HFF-Myc (cell line): ENCODE measurements at regions not wholly inside any gene's neighbourhood (a gene's known extent, or its start where the extent isn't known, plus 50 kb on each side); places are given as distances from the start of the nearest gene placed in this dataset.
A peak's percentile ranks its signal among the peaks of the same experiment; 100 is the strongest.
"Not testable (repeated sequence)": the region's sequence is repeated elsewhere in the genome, so short reads cannot be mapped to it uniquely, and the experiment has no call there.

Source experiments
- DNase-seq: peaks from one replicate; pipeline ENCODE4 v3.0.0-alpha.2; 2011; ENCODE audit warnings: low read depth; ENCODE audit errors: extremely low read depth
- H3K4me3 ChIP-seq: replicated peaks from 2 replicates; pipeline ENCODE4 v1.5.1; 2011; ENCODE audit warnings: low read depth, mild to moderate bottlenecking, control low read depth, low read length

GRCh38 chr5:177883295-177883694 is 100.6 kb upstream of the FAM153A start:
- not testable (repeated sequence) for H3K4me3 ChIP-seq, DNase-seq

DNA sequence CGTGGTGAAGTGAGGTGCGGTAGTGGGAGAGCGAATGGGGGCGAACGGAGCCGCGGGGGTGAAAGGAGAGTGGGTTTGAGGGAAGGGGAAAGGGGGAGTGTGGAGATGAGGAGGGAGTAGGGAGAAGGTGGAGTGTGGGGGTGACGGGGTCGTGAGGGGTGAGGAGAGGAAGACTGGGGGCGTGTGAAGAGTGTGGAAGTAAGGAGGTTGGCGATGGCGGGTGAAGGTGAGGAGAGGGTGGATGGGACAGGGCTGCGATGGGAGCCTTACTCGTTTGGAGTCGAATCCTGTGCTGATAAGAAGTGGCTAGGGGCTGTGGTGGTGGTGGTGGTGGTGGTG is 93.2 kb upstream of the FAM153A start:
- H3K4me3 ChIP-seq = peak overlapping the region; percentile 41
- not testable (repeated sequence) for DNase-seq

DNA sequence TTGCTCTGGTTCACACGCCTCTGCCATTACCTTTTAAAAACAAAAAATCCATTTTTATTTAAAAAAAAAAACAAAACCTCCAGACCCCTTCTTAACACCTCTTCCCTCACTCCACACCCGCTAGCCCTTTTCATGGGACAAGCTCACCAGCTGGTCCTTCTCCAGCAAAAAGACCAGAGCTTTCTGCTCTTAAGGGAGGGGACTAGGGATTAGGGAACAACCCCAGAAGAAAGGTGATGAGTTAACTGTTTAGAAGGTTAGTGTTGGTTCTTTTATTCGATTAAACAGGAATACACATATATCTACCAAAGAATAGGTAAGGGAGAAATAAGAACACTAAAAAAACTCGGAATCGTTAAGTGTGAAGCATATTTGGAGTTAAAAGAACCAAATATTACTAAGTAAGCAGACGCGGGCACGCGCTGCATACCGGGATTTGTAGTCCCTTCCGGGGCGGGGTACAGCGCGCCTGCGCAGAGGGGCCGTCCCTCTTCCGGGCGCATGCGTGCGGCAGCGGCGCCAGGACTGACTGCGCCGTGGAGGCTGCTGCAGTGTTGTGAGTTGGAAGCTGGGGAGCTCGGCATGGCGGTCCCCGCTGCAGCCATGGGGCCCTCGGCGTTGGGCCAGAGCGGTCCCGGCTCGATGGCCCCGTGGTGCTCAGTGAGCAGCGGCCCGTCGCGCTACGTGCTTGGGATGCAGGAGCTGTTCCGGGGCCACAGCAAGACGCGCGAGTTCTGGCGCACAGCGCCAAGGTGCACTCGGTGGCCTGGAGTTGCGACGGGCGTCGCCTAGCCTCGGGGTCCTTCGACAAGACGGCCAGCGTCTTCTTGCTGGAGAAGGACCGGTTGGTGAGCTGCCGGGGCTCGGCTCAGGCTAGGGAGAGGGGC is 92.6 kb upstream of the FAM153A start:
- peak overlapping the region; percentile 41 for H3K4me3 ChIP-seq
- DNase-seq = not testable (repeated sequence)

DNA sequence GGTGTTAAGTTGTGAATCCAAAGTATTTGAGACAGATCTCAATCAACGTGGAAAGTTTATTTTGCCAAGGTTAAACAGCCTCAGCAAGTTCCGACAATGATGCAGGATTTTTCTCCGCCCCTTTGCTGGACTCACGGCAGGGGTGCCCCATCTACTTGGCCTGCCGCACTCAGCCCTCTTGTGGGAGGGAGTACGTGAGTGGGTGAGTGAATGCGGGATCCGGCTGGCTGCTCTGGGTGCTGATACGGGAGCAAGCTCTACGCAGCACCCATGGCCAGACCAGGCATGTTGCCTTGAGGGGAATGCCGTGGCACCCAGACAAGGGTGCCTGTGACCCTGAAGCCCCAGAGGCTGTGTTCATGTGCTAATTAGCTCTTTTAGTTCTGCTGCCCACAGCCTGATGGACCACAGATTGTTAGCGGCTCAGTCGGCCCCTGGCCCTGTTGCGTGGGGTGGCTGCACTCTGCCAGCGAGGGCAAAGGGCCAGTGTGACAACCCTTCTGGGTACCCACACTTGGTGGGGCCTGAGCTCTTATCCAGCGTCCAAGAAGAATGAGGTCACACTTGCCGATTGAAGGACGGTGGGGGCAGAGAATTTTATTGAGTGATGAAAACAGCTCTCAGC is 81.2 kb upstream of the FAM153A start:
- H3K4me3 ChIP-seq, DNase-seq: not testable (repeated sequence)

GRCh38 chr5:177857642-177858200 is 75.0 kb upstream of the FAM153A start:
- H3K4me3 ChIP-seq, DNase-seq: not testable (repeated sequence)

- not testable (repeated sequence) for H3K4me3 ChIP-seq
Measured at GRCh38 chr5:177856474-177856873, 73.8 kb upstream of the FAM153A start.

GRCh38 chr5:177847914-177848313 is 65.2 kb upstream of the FAM153A start:
- DNase-seq, H3K4me3 ChIP-seq: not testable (repeated sequence)

More at GRCh38 chr5:177856474-177856873, 73.8 kb upstream of the FAM153A start:
- not testable (repeated sequence) for DNase-seq

GRCh38 chr5:177846598-177846997 is 63.9 kb upstream of the FAM153A start:
- H3K4me3 ChIP-seq, DNase-seq: not testable (repeated sequence)

DNA sequence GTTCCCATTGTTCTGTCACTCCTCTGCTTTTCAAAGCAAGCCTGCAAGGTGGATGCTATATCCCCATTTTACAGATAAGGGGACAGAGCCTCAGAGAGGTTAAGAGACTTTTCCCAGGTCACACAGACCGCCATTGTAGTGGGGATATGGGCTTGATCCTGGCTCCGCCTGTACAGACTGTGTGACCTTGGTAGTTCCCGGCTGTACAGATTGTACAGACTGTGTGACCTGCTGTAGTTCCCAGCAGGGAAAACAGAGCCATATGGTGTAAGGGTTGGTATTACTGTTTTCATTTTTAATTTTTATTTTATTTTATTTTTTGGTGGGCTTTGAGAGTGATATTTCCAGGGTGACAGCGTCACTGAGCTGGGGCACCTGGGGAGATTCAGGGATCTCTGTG is 63.2 kb upstream of the FAM153A start:
- H3K4me3 ChIP-seq, DNase-seq: not testable (repeated sequence)

- H3K4me3 ChIP-seq, DNase-seq: not testable (repeated sequence)
Measured at GRCh38 chr5:177836191-177836590, 53.5 kb upstream of the FAM153A start.
